Activated naive CD8-positive, alpha-beta T cell treated with anti-CD3 and anti-CD28 coated beads, Interleukin-2, amount 50 U/mL, for 24 hours (primary cell): ENCODE measurements at regions not wholly inside any gene's neighbourhood (a gene's known extent, or its start where the extent isn't known, plus 50 kb on each side); places are given as distances from the start of the nearest gene placed in this dataset.

ENCODE experiments used
- ATAC-seq: fragments of 150-1000 bp; cut with Tn5 transposase; one replicate; pipeline ENCODE4 v1.10.0; 2021
- DNase-seq: peaks from one replicate; pipeline ENCODE4 v3.0.0; 2021
- H3K27ac Mint-ChIP-seq: one replicate; pipeline ENCODE4 v1.8.0; 2021; ENCODE audit warnings: mild to moderate bottlenecking, mixed read lengths
- H3K27me3 Mint-ChIP-seq: one replicate; pipeline ENCODE4 v1.8.0; 2021; ENCODE audit warnings: mixed read lengths
- H3K36me3 Mint-ChIP-seq: one replicate; pipeline ENCODE4 v1.8.0; 2021; ENCODE audit warnings: low read depth, mixed read lengths
- H3K4me1 Mint-ChIP-seq: one replicate; pipeline ENCODE4 v1.8.0; 2021; ENCODE audit warnings: mixed read lengths
- H3K4me3 Mint-ChIP-seq: one replicate; pipeline ENCODE4 v1.8.0; 2021; ENCODE audit warnings: mild to moderate bottlenecking, moderate library complexity, mixed read lengths
- H3K9me3 Mint-ChIP-seq: one replicate; pipeline ENCODE4 v1.8.0; 2021; ENCODE audit warnings: mixed read lengths

DNA sequence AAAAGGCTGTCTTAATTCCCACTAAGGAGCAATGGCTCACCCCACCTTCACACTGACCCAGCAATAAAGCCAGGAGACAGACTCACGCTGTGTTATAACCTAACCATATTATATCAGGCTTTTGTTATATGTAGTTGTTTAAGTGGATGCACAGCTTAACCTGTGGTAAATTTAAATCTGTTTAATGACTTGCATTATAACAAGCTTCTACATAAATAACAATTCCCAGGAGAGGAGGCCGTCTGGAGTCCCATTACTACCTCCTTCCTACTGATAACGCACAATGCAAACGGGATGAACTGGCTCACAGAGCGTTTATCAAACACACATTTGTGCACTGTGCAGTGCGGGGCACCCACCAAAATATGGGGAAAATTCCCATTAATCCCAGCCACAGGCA is 102.1 kb upstream of the MGMT start:
- Mint-ChIP-seq H3K27ac (no peak overlapping the region), H3K4me3 (no peak overlapping the region), H3K9me3 (no peaks in the 10 kb centered on the region), H3K4me1 (no peaks in the 10 kb centered on the region), H3K27me3 (peaks cover 2% of the 10 kb centered on the region), H3K36me3 (no peaks in the 10 kb centered on the region)
- ATAC-seq: no peak
- no peak for DNase-seq

DNA sequence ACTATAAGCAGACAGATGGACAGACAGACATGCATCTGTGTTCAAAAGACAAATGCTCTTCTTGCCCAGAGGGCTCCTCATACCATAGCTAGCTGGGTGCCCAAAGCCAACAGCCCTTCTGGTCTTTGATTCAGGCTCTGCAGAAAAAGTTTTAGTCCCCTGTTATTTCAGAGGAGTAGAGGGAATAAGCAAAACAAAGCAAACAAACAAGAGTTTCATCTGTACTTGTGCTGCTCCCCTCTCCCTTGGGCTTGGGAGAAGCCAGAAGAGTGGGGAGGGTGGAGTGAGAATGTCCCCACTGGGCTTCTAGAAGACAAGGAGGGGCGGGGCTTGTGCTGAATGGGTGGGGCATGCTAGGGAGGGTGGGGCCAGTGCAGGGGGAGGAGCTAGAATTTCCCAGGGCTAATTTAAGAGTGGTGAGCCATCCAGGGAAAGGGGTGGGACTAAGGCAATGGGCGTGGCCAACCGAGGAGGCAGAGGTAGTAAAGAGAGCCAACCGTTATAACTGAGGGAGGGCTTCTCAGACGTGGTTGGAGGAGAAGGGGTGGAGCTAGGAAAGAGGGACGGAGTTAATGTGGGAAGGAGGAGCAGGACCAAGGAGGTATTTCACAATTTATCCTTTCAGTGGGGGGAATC is 101.2 kb upstream of the MGMT start:
- DNase-seq: no peak
- no peaks in the 10 kb centered on the region for H3K4me1 Mint-ChIP-seq

DNA sequence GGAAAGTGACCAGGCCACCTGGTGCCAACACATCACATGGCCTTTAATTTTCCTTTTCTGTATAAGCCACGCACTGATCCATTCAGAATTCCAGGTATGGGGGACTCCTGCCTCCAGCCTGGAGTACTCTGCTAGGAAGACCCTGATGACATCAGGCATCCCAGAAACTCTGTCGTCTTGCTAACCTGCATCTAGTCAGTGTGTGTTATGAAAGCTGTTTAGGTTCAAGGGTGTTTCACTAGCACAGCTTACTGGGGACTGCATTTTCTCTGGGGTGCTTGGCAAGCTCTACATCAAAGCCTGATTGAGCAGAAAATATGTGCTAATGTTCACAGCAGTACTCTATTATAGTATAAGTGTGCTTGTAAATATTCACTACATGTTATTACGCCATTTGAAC is 100.6 kb upstream of the MGMT start:
- Mint-ChIP-seq H3K4me1 (no peaks in the 10 kb centered on the region), H3K4me3 (no peak overlapping the region), H3K36me3 (no peaks in the 10 kb centered on the region), H3K9me3 (no peaks in the 10 kb centered on the region), H3K27ac (no peak overlapping the region), H3K27me3 (peaks cover 8% of the 10 kb centered on the region)
- DNase-seq (no peak), ATAC-seq (no peak)

More for the DNA sequence above, 101.2 kb upstream of the MGMT start:
- no peaks in the 10 kb centered on the region for H3K9me3 Mint-ChIP-seq
- H3K36me3 Mint-ChIP-seq: no peaks in the 10 kb centered on the region
- H3K27ac Mint-ChIP-seq: no peak overlapping the region
- no peak overlapping the region for H3K4me3 Mint-ChIP-seq
- peaks cover 5% of the 10 kb centered on the region for H3K27me3 Mint-ChIP-seq
- ATAC-seq: no peak

DNA sequence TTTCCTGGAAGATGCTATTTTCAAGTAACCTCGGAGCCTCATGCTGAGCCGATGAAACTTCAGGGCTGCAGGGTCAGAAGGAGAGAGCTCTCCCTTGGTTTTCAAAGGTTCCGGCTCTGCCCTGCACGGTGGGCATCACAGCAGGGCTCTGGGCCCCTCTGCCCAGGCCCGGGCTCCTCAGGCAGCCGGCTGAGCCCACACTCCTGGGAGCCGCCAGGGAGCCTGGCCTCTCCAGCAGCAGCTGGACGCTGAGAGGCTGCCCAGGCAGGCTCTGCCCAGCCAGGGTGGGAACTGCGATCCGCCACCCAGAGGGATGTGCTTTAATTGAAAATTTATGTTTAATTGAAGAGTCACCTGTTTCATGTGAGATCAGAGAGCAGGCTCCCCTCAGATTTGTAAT is 97.5 kb upstream of the MGMT start:
- ATAC-seq: no peak

DNA sequence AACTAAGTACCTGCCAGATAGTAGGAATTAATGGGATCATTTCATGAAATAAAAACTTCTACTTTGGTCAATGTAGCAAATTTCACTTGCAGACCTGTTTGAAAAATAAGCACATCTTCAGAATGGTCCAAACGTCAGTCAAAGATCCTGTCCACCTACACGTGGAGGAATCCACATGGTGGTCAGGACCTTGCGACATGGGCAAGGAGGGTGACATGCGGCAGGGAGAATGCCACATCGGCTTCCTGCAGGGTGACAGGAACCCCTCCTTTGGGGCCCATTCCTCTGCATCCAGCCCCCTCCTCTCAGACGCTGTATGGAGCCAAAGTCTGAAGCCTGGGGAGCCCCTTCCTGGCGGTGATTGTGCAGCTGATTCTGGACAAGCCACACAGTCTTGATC is 95.5 kb upstream of the MGMT start:
- Mint-ChIP-seq H3K4me3 (no peak overlapping the region), H3K4me1 (peaks cover 5% of the 10 kb centered on the region), H3K27me3 (peaks cover 28% of the 10 kb centered on the region), H3K9me3 (no peaks in the 10 kb centered on the region), H3K27ac (no peak overlapping the region), H3K36me3 (no peaks in the 10 kb centered on the region)
- DNase-seq: no peak
- ATAC-seq: no peak

More for the DNA sequence above, 97.5 kb upstream of the MGMT start:
- Mint-ChIP-seq H3K27ac (no peak overlapping the region), H3K27me3 (peaks cover 28% of the 10 kb centered on the region), H3K4me3 (no peak overlapping the region), H3K9me3 (no peaks in the 10 kb centered on the region), H3K4me1 (peaks cover 5% of the 10 kb centered on the region), H3K36me3 (no peaks in the 10 kb centered on the region)
- DNase-seq: no peak

DNA sequence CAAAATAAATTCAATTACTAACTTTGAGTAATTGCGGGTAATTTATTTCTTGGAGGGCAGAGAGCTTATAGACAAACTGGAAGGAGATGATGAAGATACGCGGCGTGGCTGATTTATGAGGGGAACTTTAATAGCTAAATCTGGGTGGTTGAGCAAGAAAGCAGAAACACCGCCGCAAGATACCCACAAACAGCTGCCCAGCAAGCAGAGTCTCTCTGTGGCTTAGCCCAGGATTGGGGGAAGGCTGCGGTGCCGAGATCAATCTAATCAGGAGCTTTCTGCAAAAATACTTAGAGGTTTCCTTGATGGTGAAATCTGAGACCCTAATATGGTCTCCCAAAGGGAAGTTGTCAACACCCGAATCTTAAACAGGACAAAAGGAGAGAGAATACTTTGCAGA is 94.9 kb upstream of the MGMT start:
- no peaks in the 10 kb centered on the region for H3K36me3 Mint-ChIP-seq
- ATAC-seq (no peak), DNase-seq (no peak)
- no peak overlapping the region for H3K4me3 Mint-ChIP-seq
- peaks cover 5% of the 10 kb centered on the region for H3K4me1 Mint-ChIP-seq
- H3K9me3 Mint-ChIP-seq: no peaks in the 10 kb centered on the region
- H3K27ac Mint-ChIP-seq: no peak overlapping the region
- peaks cover 28% of the 10 kb centered on the region for H3K27me3 Mint-ChIP-seq

DNA sequence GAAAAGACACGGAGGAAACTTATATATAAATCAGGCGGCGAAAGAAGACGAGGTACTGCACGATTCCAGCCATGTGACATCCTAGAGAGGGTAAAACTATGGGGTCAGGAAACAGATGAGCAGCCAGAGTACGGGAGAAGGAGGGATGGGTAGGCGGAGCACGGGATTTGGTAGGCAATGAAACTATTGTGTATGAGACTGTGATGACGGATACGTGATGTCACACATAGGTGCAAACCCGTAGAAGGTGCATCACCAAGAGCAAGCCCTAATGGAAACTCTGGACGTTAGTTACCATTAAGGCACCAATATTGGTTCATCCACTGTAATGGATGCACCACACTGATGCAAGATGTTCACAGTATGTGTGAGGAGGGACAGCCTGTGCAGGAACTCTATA is 93.8 kb upstream of the MGMT start:
- ATAC-seq (no peak), DNase-seq (no peak)
- no peak overlapping the region for H3K27ac Mint-ChIP-seq
- no peaks in the 10 kb centered on the region for H3K36me3 Mint-ChIP-seq
- peaks cover 28% of the 10 kb centered on the region for H3K27me3 Mint-ChIP-seq
- H3K4me1 Mint-ChIP-seq: peaks cover 5% of the 10 kb centered on the region
- H3K4me3 Mint-ChIP-seq: no peak overlapping the region
- H3K9me3 Mint-ChIP-seq: no peaks in the 10 kb centered on the region

DNA sequence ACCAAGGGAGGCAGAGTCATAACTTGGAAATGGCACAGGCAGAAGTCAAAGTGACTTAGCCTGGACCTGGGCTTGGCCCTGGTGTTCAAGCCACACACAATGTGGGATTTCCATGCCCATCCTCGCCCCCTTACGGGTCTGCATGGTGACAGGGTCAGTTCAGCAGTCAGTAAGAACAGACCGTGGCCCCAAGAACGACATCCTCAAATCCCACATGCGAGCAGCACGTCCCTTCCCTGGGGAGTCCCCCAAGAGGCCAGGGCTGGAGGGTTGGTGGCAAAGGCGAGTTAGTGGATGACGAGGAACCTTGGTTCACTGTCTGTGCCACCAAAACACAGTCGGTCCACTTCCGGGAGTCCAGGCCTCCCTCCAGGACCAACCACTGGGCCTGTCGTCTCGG is 93.3 kb upstream of the MGMT start:
- no peaks in the 10 kb centered on the region for H3K36me3 Mint-ChIP-seq
- ATAC-seq: no peak
- no peaks in the 10 kb centered on the region for H3K9me3 Mint-ChIP-seq
- no peak for DNase-seq
- no peak overlapping the region for H3K27ac Mint-ChIP-seq
- H3K4me3 Mint-ChIP-seq: no peak overlapping the region
- peaks cover 28% of the 10 kb centered on the region for H3K27me3 Mint-ChIP-seq
- H3K4me1 Mint-ChIP-seq: peaks cover 5% of the 10 kb centered on the region

DNA sequence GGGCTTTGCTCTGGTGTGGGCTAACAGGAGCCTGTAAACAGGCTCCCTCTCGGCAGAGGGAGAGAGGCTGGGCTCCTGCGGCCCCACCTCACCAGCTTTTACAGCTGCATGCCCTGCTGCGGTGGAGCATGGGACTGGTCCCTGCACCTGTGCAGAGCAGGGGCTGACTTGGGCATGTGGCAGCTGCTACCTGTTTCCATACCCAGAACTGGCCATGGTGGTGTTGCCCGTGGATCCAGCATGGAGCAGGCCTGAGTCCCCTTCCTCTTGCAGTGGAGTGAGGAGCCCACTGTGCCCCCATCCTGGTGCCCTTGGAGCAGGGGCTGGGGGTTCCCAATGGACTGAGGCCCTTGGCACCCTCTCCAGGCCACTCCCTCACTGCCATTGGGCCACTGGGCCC is 91.9 kb upstream of the MGMT start:
- no peak overlapping the region for H3K4me3 Mint-ChIP-seq

DNA sequence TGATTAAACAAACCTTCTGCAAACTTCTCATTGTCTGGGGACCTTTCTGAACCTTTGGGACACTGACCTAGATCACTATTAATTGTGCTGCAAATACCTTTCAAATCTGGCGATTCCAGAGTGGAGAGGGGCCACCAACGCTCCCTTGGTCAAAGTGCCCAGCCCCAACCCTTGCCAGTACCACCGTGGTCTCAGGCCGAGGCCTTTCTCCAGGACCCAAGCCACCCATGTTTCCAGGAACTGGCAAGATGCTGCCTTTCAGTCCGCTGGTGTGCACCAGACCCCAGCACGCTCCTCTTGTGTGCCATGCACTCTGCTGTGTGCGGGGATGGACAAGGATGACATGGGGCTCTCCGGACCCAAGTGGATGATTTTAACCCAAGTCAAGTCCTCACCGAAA is 91.1 kb upstream of the MGMT start:
- H3K9me3 Mint-ChIP-seq: no peaks in the 10 kb centered on the region
- no peaks in the 10 kb centered on the region for H3K36me3 Mint-ChIP-seq
- no peak overlapping the region for H3K27ac Mint-ChIP-seq
- no peak overlapping the region for H3K4me3 Mint-ChIP-seq
- ATAC-seq: no peak
- peaks cover 23% of the 10 kb centered on the region for H3K27me3 Mint-ChIP-seq
- no peak for DNase-seq
- H3K4me1 Mint-ChIP-seq: peaks cover 5% of the 10 kb centered on the region

More for the DNA sequence above, 91.9 kb upstream of the MGMT start:
- H3K4me1 Mint-ChIP-seq: peaks cover 5% of the 10 kb centered on the region
- DNase-seq (no peak), ATAC-seq (no peak)
- peaks cover 25% of the 10 kb centered on the region for H3K27me3 Mint-ChIP-seq
- H3K27ac Mint-ChIP-seq: no peak overlapping the region
- H3K36me3 Mint-ChIP-seq: no peaks in the 10 kb centered on the region
- H3K9me3 Mint-ChIP-seq: no peaks in the 10 kb centered on the region

DNA sequence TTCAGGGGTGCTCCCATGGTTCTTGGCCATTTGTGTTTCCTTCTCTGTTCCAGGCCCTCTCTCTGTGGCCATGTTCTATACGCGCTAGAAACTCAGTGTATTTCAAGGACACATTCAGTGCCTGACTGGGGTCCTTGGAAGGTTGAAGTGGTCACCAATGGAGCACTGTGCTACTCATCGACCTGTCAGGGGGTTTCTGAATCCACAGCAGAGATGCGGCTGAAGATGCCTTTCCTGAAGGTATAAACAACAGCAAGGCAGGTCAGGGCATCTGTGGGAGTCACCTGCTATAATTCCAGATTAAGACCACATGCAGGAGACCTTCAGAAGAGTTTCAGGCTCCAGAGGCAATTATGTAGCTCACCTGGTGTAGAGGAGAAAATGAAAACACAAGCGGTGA is 86.8 kb upstream of the MGMT start:
- ATAC-seq: no peak
- Mint-ChIP-seq H3K4me1 (no peaks in the 10 kb centered on the region), H3K36me3 (no peaks in the 10 kb centered on the region), H3K27me3 (no peaks in the 10 kb centered on the region), H3K4me3 (no peak overlapping the region), H3K9me3 (no peaks in the 10 kb centered on the region), H3K27ac (no peak overlapping the region)
- DNase-seq: no peak

DNA sequence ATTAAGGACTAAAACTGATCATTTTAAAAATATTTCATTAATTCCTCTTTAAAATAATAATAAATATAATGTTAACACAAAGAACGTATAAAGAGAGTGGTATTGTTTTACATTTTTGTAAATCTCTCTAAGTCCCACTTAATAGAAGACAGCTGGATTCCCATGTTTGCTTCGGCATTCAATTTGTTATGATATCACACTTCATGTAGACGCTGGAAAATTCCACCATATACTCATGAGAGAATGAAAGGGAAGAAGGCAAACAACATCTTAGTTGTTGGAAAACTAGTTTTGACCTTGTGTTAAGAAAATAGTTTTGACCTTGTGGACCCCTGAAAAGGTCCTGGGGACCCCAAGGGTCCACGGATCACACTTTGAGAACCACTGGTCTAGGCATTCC is 85.3 kb upstream of the MGMT start:
- H3K27me3 Mint-ChIP-seq: no peaks in the 10 kb centered on the region
- DNase-seq: no peak
- H3K36me3 Mint-ChIP-seq: no peaks in the 10 kb centered on the region
- H3K4me1 Mint-ChIP-seq: no peaks in the 10 kb centered on the region
- H3K27ac Mint-ChIP-seq: no peak overlapping the region
- H3K9me3 Mint-ChIP-seq: no peaks in the 10 kb centered on the region
- ATAC-seq: no peak
- no peak overlapping the region for H3K4me3 Mint-ChIP-seq

DNA sequence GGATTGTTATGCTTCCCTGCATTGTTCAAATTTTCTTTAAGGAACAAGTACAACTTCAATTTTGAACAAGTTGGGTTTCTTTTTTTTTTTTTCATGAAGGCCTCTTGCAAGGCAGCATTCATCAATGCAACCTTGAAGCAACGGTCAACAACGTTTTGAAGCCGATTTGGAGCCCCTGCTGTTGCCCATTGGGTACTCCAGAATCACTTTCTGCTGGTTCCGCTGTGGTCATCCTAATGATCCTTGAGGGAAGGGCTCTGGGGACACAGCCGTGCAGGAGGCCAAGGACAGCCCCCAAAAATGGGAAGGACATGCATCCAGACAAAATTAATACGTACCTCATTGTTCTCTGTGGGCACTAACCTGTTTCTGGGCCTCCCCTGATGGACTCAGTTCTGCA is 84.6 kb upstream of the MGMT start:
- no peak for DNase-seq
- ATAC-seq: no peak
- Mint-ChIP-seq H3K4me1 (no peaks in the 10 kb centered on the region), H3K4me3 (no peak overlapping the region), H3K36me3 (no peaks in the 10 kb centered on the region), H3K27ac (no peak overlapping the region), H3K9me3 (no peaks in the 10 kb centered on the region), H3K27me3 (no peaks in the 10 kb centered on the region)

DNA sequence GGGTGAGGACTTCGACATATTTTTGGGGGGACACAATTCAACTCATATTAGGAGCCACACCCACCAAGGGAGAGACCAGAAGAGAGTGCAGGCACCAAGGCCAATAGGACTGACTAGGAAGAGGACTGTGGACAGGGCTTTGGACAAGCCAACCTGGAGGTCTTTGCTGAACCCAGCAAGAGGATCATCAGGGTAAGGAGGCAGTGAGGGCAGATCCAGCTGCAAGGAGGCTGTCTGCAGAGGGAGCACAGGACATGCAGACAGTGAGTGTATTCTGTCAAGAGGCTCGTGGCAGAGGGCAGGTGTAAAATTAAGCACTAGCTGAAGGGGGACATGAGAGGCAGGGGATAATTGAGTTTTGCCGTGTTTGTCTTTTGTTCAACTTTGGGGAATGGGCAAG is 83.4 kb upstream of the MGMT start:
- ATAC-seq (no peak), DNase-seq (no peak)
- Mint-ChIP-seq H3K4me1 (no peaks in the 10 kb centered on the region), H3K36me3 (no peaks in the 10 kb centered on the region), H3K9me3 (no peaks in the 10 kb centered on the region), H3K4me3 (no peak overlapping the region), H3K27ac (no peak overlapping the region), H3K27me3 (no peaks in the 10 kb centered on the region)

DNA sequence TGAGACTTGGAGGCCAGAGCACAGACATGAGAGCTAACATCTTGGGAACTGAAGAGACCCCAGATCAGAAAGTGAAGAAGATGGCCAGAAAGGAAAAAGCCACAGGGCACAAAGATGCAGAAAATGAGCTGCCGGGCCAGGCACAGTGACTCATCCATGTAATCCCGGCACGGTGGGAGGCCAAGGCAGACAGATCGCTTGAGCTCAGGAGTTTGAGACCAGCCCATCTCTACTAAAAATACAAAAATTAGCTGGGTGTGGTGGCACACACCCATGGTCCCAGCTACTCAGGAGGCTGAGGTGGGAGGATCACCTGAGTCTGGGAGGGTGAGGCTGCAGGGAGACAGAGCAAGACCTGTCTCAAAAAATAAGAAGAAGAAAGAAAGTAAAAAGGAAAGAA is 81.4 kb upstream of the MGMT start:
- H3K27ac Mint-ChIP-seq: no peak overlapping the region
- H3K36me3 Mint-ChIP-seq: no peaks in the 10 kb centered on the region

More for the DNA sequence above, 81.4 kb upstream of the MGMT start:
- H3K27me3 Mint-ChIP-seq: no peaks in the 10 kb centered on the region
- ATAC-seq (no peak), DNase-seq (no peak)
- no peak overlapping the region for H3K4me3 Mint-ChIP-seq
- H3K9me3 Mint-ChIP-seq: no peaks in the 10 kb centered on the region
- H3K4me1 Mint-ChIP-seq: no peaks in the 10 kb centered on the region
